ENCODE measurements at regions not wholly inside any gene's neighbourhood (a gene's known extent, or its start where the extent isn't known, plus 50 kb on each side); places are given as distances from the start of the nearest gene placed in this dataset.
"Not testable (repeated sequence)": the region's sequence is repeated elsewhere in the genome, so short reads cannot be mapped to it uniquely, and the experiment has no call there.

GRCh38 chr18:61628085-61628484 is 264.7 kb downstream of the RNF152 start:
- in situ Hi-C loops (cut with MboI; ENCODE audit: low sequenced_read_pairs): no loop called here

DNA sequence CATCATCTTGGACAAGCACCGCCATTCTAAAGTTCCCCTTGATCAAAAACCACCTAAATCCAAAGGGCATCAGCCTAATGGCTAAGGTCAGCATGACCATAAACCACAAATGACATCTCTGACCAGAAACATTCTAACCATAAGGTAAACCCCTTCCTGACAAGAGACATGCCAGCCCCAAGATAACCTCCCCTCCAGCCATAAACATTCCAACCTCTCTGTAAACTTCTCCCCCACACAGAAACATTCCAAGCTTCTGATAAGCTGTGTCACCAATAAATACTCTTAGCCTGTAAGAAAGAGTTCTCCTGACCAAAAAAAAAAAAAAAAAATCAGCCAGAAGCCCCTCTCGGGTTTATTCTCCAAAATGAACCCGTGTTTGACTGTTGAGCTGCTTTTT is 268.2 kb downstream of the RNF152 start:
- in situ Hi-C loops (cut with MboI; ENCODE audit: low sequenced_read_pairs): not testable (repeated sequence)

- in situ Hi-C loops (cut with MboI; ENCODE audit: low sequenced_read_pairs): no loop called here
Observed at GRCh38 chr18:61619783-61620182, 273.0 kb downstream of the RNF152 start.

GRCh38 chr18:61618816-61619215 is 274.0 kb downstream of the RNF152 start:
- in situ Hi-C loops (cut with MboI; ENCODE audit: low sequenced_read_pairs): no loop called here

- in situ Hi-C loops (cut with MboI; ENCODE audit: low sequenced_read_pairs): no loop called here
Observed at GRCh38 chr18:61616111-61616610, 276.6 kb downstream of the RNF152 start.

GRCh38 chr18:61612517-61612916 is 279.3 kb downstream of the CDH20 start:
- in situ Hi-C loops (cut with MboI; ENCODE audit: low sequenced_read_pairs): no loop called here

- in situ Hi-C loops (cut with MboI; ENCODE audit: low sequenced_read_pairs): no loop called here
Observed at GRCh38 chr18:61609131-61609530, 275.9 kb downstream of the CDH20 start.

DNA sequence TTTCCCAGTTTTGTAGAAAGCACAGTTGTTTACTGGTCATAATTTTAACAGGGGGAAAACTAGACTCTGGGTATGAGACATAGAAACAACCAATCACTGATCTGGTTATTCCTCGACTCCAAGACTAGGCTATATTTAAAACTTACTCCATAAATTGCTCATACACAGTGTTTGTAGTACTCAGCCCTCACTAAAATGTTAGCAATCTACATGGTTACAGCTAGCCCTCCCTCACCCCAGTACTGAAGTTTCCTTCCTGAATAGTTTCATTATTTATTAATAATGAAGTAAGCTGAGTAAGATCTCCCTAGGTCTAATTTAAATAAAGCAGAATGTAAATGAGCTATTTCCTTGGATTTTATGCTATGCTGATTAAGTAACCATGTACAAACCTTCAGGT is 275.1 kb downstream of the CDH20 start:
- in situ Hi-C loops (cut with MboI; ENCODE audit: low sequenced_read_pairs): no loop called here

GRCh38 chr18:61607867-61608266 is 274.6 kb downstream of the CDH20 start:
- in situ Hi-C loops (cut with MboI; ENCODE audit: low sequenced_read_pairs): no loop called here

DNA sequence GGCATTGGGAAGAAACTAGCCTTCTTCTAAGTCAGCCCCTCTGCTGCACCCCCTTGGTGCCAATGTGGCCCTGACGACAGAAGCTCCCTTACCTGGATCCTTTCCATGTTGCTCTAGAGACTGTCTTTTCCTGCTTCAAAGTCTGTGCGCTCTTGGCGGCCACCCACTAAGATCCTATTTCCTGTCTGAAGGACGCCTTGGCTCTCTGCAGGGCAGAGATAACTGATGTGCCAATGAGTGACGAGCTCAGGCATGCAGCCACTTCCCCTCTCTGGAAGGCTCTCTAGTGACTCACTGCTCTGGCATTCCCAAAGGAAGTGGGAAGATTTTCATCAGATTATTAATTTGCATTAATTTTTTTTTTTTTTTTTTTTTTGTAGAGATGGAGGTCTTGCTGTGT is 273.5 kb downstream of the CDH20 start:
- in situ Hi-C loops (cut with MboI; ENCODE audit: low sequenced_read_pairs): no loop called here

DNA sequence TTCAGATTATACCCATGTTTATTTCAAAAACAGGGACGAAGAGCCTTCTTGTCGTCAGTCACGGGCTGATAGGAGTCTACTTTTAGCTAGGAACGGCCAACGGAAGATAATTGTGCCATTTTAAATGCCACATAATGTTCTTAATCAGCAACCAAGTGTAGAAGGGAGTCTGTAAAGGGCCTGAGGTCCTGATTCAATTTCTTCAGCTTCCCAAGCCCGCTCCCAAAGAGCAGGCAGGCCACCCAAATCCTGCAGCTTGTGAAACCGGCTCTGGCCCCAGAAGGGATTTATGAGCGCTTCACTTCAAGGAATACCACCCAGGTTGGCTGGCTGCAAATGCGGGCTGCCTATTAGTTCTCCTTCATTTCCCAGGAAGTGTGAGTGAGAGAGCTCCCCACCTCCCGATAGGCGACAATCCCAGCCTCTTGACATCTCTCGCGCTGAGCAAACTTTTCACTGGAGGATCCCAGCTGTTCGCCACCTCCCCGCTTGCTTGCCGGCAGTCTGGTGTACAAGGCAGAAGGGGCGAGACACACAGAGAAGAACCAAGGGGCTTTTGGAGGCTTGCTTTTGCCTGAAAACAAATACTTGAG is 272.9 kb downstream of the CDH20 start:
- in situ Hi-C loops (cut with MboI; ENCODE audit: low sequenced_read_pairs): no loop called here

- in situ Hi-C loops (cut with MboI; ENCODE audit: low sequenced_read_pairs): no loop called here
Observed at GRCh38 chr18:61605376-61606067, 272.3 kb downstream of the CDH20 start.

Measured in HL-60/S4 treated with retinoic acid at 250 ng/mL for 4 days and 3 days (cell line).